Activated CD4-positive, alpha-beta memory T cell treated with anti-CD3 and anti-CD28 coated beads for 36 hours (primary cell): ENCODE measurements at regions not wholly inside any gene's neighbourhood (a gene's known extent, or its start where the extent isn't known, plus 50 kb on each side); places are given as distances from the start of the nearest gene placed in this dataset.

ENCODE experiments used
- CTCF ChIA-PET: fragments of 350-600 bp; sonication (Branson Sonifier 250); formaldehyde crosslinking; loops from one replicate; lab custom pipeline; 2021; ENCODE audit warnings: antibody characterized with exemption, inconsistent platforms; lab: Charles Lee
- POLR2A ChIA-PET: fragments of 350-600 bp; sonication (Branson Sonifier 250); formaldehyde crosslinking; loops from one replicate; lab custom pipeline; 2021; ENCODE audit warnings: antibody characterized with exemption; lab: Charles Lee
- DNase-seq: peaks from one replicate; pipeline ENCODE4 v3.0.0-alpha.2; 2020
- H3K27ac Mint-ChIP-seq: one replicate; pipeline ENCODE4 v1.8.0; 2021; ENCODE audit warnings: mixed read lengths
- H3K27me3 Mint-ChIP-seq: one replicate; pipeline ENCODE4 v1.8.0; 2021; ENCODE audit warnings: mixed read lengths
- H3K36me3 Mint-ChIP-seq: one replicate; pipeline ENCODE4 v1.8.0; 2021; ENCODE audit warnings: mixed read lengths
- H3K4me1 Mint-ChIP-seq: one replicate; pipeline ENCODE4 v1.8.0; 2021; ENCODE audit warnings: low read depth, mixed read lengths
- H3K4me3 Mint-ChIP-seq: one replicate; pipeline ENCODE4 v1.8.0; 2021; ENCODE audit warnings: mild to moderate bottlenecking, mixed read lengths
- H3K9me3 Mint-ChIP-seq: one replicate; pipeline ENCODE4 v1.8.0; 2021; ENCODE audit warnings: mixed read lengths
- intact Hi-C: fragments of 100-400 bp; cut with micrococcal nuclease; formaldehyde crosslinking; loops from one replicate; pipeline ENCODE4 v1.15.1; 2023

- Mint-ChIP-seq H3K4me1 (no peaks in the 10 kb centered on the region), H3K36me3 (no peaks in the 10 kb centered on the region), H3K27ac (no peak overlapping the region), H3K27me3 (peaks cover 28% of the 10 kb centered on the region), H3K9me3 (no peaks in the 10 kb centered on the region), H3K4me3 (no peak overlapping the region)
- CTCF ChIA-PET: no interaction called here
- DNase-seq: no peak
- POLR2A ChIA-PET: no interaction called here
- intact Hi-C loops: no loop called here
Measured at GRCh38 chr5:174320051-174320450, 274.5 kb downstream of the NSG2 start.

DNA sequence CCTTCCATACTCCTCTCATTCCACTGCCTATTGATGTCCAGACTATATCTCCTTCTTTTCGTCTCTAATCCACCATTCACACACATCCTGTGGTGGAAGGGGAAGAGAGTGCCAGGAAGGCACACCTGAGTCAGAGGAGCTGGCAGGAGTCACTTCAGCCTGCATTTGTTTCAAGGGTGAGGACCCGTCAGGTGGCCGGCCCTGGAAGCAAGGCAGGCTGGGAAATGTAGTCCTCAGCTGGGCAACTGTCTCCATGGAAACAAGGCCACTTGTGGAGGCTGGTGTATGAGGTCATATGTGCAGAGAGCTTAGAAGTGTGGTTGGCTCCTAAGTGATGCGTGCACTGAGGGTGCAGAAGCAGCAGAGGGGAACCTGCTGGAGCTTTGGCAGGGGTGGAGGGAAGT, 278.4 kb downstream of the NSG2 start:
- no peaks in the 10 kb centered on the region for H3K36me3 Mint-ChIP-seq
- peak; percentile 15 for DNase-seq
- H3K4me1 Mint-ChIP-seq: no peaks in the 10 kb centered on the region
- intact Hi-C loops: no loop called here
- CTCF ChIA-PET: interaction anchor here (0.8 to 2.6 kb wide), 2 partner anchors 9 to 12 kb away, joined by 3 to 14 read pairs; no protein-coding TSS in a partner anchor
- POLR2A ChIA-PET: no interaction called here
- peaks cover 29% of the 10 kb centered on the region for H3K27me3 Mint-ChIP-seq
- no peak overlapping the region for H3K27ac Mint-ChIP-seq
- no peak overlapping the region for H3K4me3 Mint-ChIP-seq
- H3K9me3 Mint-ChIP-seq: no peaks in the 10 kb centered on the region

- intact Hi-C loops: no loop called here
- H3K27ac Mint-ChIP-seq: no peak overlapping the region
- no peak overlapping the region for H3K4me3 Mint-ChIP-seq
- H3K4me1 Mint-ChIP-seq: no peaks in the 10 kb centered on the region
- DNase-seq: no peak
- ChIA-PET POLR2A (no interaction called here), CTCF (interaction anchor here (0.8 to 2.6 kb wide), 2 partner anchors 10 to 13 kb away, joined by 3 to 14 read pairs; no protein-coding TSS in a partner anchor)
- no peaks in the 10 kb centered on the region for H3K36me3 Mint-ChIP-seq
- no peaks in the 10 kb centered on the region for H3K9me3 Mint-ChIP-seq
- H3K27me3 Mint-ChIP-seq: peaks cover 29% of the 10 kb centered on the region
Measured at GRCh38 chr5:174324680-174325079, 279.2 kb downstream of the NSG2 start.

DNA sequence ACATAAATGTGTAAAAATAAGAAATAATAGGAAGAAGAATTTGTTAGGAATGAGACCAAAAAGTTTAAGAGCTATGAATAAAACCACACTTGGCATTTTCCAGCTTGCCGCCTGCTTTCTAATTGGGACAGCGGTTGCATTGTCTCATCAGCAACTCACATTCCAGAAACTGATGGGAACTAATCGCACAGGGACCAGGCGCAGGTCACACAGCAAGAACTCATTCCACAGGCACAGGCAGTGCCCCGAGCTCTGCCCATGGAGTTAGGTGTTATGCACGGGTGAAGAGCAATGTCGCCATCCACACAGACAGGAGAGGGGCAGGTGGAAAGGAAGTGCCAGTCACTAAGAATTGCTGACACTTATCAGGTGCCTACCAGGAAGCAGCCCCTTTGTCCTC, 279.9 kb downstream of the NSG2 start:
- intact Hi-C loops: no loop called here
- Mint-ChIP-seq H3K27me3 (peaks cover 29% of the 10 kb centered on the region), H3K9me3 (no peaks in the 10 kb centered on the region), H3K27ac (no peak overlapping the region), H3K36me3 (no peaks in the 10 kb centered on the region), H3K4me3 (no peak overlapping the region), H3K4me1 (no peaks in the 10 kb centered on the region)
- no peak for DNase-seq
- ChIA-PET POLR2A (no interaction called here), CTCF (interaction anchor here (1.0 to 2.6 kb wide), 2 partner anchors 14 to 18 kb away, joined by 3 to 14 read pairs; no protein-coding TSS in a partner anchor)

DNA sequence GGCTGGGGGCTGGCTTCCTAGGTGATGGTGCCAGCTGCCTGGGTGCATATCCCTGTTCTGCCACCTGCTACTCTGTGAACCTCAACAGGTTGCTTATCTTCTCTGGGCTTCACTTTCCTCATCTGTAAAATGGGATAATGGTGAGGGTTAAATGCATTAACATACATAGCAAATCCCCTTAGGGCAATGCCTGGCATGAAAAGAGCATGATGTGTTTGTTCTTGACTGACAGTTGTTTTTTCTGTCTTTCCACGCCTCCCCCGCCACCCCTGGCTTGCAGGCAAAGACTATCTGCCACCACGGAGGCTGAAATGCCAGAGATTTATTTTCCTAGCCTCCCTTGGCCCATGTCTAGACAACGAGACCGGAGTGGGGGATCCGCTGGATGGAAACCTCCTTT, 280.5 kb downstream of the NSG2 start:
- Mint-ChIP-seq H3K36me3 (no peaks in the 10 kb centered on the region), H3K27me3 (peaks cover 29% of the 10 kb centered on the region), H3K9me3 (no peaks in the 10 kb centered on the region), H3K27ac (no peak overlapping the region), H3K4me3 (no peak overlapping the region), H3K4me1 (no peaks in the 10 kb centered on the region)
- POLR2A ChIA-PET: no interaction called here
- DNase-seq: no peak
- intact Hi-C loops: no loop called here
- CTCF ChIA-PET: interaction anchor here (1.0 kb wide), 1 partner anchor 17 kb away, joined by 3 read pairs; no protein-coding TSS in a partner anchor

- H3K27ac Mint-ChIP-seq: no peak overlapping the region
- POLR2A ChIA-PET: no interaction called here
- H3K36me3 Mint-ChIP-seq: no peaks in the 10 kb centered on the region
- DNase-seq: no peak
- no peaks in the 10 kb centered on the region for H3K9me3 Mint-ChIP-seq
- peaks cover 28% of the 10 kb centered on the region for H3K27me3 Mint-ChIP-seq
- CTCF ChIA-PET: interaction anchor here (0.8 to 1.2 kb wide), 4 partner anchors 9 to 15 kb away, joined by 3 to 5 read pairs (median 4); no protein-coding TSS in a partner anchor
- intact Hi-C loops: no loop called here
- H3K4me3 Mint-ChIP-seq: no peak overlapping the region
- H3K4me1 Mint-ChIP-seq: no peaks in the 10 kb centered on the region
Measured at GRCh38 chr5:174326372-174326771, 280.9 kb downstream of the NSG2 start.

DNA sequence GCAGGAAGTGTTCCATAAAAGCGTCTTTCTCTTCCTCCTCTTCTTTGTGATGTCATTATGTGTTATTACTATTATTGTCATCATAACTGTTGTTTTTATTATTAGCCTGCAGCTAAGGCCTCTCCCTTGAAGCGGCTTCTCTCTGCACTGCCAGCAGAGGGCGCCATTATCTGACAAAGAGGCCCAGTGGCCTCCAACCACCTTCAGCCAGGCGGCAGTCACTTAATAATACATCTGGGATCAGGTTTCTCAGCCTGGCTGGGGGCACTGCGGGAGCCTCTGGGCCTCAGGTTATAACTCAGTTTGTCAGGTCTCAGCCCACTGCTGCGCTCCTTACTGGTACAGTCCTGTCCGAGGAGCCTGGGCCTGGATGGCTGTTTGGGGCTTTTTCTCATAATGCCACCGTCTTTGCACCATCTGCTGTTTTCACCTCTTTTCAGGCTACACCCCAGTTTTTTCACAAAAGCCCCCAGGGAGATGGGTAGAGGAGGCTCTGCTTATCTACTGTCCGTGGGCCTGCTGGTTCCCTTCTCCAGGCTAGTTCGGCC, 281.9 kb downstream of the NSG2 start:
- H3K27me3 Mint-ChIP-seq: peaks cover 25% of the 10 kb centered on the region
- peak; percentile 69 for DNase-seq
- ChIA-PET POLR2A (no interaction called here), CTCF (interaction anchor here (0.7 to 1.2 kb wide), 7 partner anchors 8 to 467 kb away, joined by 3 to 5 read pairs (median 3); no protein-coding TSS in a partner anchor)
- no peaks in the 10 kb centered on the region for H3K36me3 Mint-ChIP-seq
- intact Hi-C loops: no loop called here
- no peak overlapping the region for H3K27ac Mint-ChIP-seq
- no peaks in the 10 kb centered on the region for H3K9me3 Mint-ChIP-seq
- no peaks in the 10 kb centered on the region for H3K4me1 Mint-ChIP-seq
- H3K4me3 Mint-ChIP-seq: no peak overlapping the region

DNA sequence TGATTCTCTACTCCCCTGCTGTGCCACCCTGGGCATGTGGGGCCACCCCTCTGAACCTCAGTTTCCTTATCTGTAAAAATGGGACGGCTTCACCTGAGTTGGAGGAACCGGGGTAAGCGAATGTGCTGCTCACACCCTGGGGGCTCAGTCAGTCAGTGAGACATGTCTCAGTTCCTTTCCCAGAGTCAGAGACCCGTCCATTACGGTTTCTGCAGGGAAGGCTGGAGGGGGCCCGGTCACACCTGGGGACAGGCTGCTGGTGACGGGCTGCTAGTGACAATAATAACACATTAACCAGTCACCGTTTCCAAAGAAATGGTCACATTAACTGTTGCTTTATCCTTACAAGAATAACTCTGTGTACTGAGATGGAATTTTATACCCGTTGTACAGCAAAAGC, 282.4 kb downstream of the NSG2 start:
- ChIA-PET CTCF (interaction anchor here (1.0 kb wide), 1 partner anchor 466 kb away, joined by 3 read pairs; no protein-coding TSS in a partner anchor), POLR2A (no interaction called here)
- no peaks in the 10 kb centered on the region for H3K9me3 Mint-ChIP-seq
- no peak overlapping the region for H3K27ac Mint-ChIP-seq
- H3K4me1 Mint-ChIP-seq: no peaks in the 10 kb centered on the region
- no peak for DNase-seq
- H3K4me3 Mint-ChIP-seq: no peak overlapping the region
- intact Hi-C loops: no loop called here
- peaks cover 21% of the 10 kb centered on the region for H3K27me3 Mint-ChIP-seq
- no peaks in the 10 kb centered on the region for H3K36me3 Mint-ChIP-seq

- Mint-ChIP-seq H3K9me3 (no peaks in the 10 kb centered on the region), H3K27ac (no peak overlapping the region), H3K4me1 (no peaks in the 10 kb centered on the region), H3K36me3 (no peaks in the 10 kb centered on the region), H3K4me3 (no peak overlapping the region), H3K27me3 (peaks cover 17% of the 10 kb centered on the region)
- intact Hi-C loops: no loop called here
- POLR2A ChIA-PET: no interaction called here
- DNase-seq: no peak
- CTCF ChIA-PET: interaction anchor here (1.2 kb wide), 1 partner anchor 410 kb away, joined by 3 read pairs; no protein-coding TSS in a partner anchor
Measured at GRCh38 chr5:174328631-174329299, 283.3 kb downstream of the NSG2 start.

GRCh38 chr5:174329738-174330137, 284.2 kb downstream of the NSG2 start:
- no peak overlapping the region for H3K27ac Mint-ChIP-seq

GRCh38 chr5:174335682-174336364, 290.3 kb downstream of the NSG2 start:
- Mint-ChIP-seq H3K27ac (no peak overlapping the region), H3K27me3 (peaks cover 19% of the 10 kb centered on the region), H3K9me3 (no peaks in the 10 kb centered on the region), H3K4me1 (no peaks in the 10 kb centered on the region), H3K36me3 (no peaks in the 10 kb centered on the region), H3K4me3 (no peak overlapping the region)
- CTCF ChIA-PET: interaction anchor here (1.0 kb wide), 1 partner anchor 9 kb away, joined by 5 read pairs; no protein-coding TSS in a partner anchor
- intact Hi-C loops: no loop called here
- POLR2A ChIA-PET: no interaction called here
- DNase-seq: no peak

More at GRCh38 chr5:174329738-174330137, 284.2 kb downstream of the NSG2 start:
- no peaks in the 10 kb centered on the region for H3K9me3 Mint-ChIP-seq
- no peak overlapping the region for H3K4me3 Mint-ChIP-seq
- intact Hi-C loops: no loop called here
- no peaks in the 10 kb centered on the region for H3K36me3 Mint-ChIP-seq
- no peaks in the 10 kb centered on the region for H3K4me1 Mint-ChIP-seq
- H3K27me3 Mint-ChIP-seq: peaks cover 10% of the 10 kb centered on the region
- CTCF ChIA-PET: interaction anchor here (0.8 kb wide), 1 partner anchor 11 kb away, joined by 3 read pairs; no protein-coding TSS in a partner anchor
- POLR2A ChIA-PET: no interaction called here
- DNase-seq: no peak

GRCh38 chr5:174336479-174336878, 291.0 kb downstream of the NSG2 start:
- peaks cover 19% of the 10 kb centered on the region for H3K27me3 Mint-ChIP-seq
- H3K9me3 Mint-ChIP-seq: no peaks in the 10 kb centered on the region
- DNase-seq: no peak

More at GRCh38 chr5:174336479-174336878, 291.0 kb downstream of the NSG2 start:
- H3K4me3 Mint-ChIP-seq: no peak overlapping the region
- CTCF ChIA-PET: no interaction called here
- no peak overlapping the region for H3K27ac Mint-ChIP-seq
- intact Hi-C loops: no loop called here
- H3K36me3 Mint-ChIP-seq: no peaks in the 10 kb centered on the region
- no peaks in the 10 kb centered on the region for H3K4me1 Mint-ChIP-seq
- POLR2A ChIA-PET: no interaction called here
